ENCODE measurements at regions not wholly inside any gene's neighbourhood (a gene's known extent, or its start where the extent isn't known, plus 50 kb on each side); places are given as distances from the start of the nearest gene placed in this dataset.

DNA sequence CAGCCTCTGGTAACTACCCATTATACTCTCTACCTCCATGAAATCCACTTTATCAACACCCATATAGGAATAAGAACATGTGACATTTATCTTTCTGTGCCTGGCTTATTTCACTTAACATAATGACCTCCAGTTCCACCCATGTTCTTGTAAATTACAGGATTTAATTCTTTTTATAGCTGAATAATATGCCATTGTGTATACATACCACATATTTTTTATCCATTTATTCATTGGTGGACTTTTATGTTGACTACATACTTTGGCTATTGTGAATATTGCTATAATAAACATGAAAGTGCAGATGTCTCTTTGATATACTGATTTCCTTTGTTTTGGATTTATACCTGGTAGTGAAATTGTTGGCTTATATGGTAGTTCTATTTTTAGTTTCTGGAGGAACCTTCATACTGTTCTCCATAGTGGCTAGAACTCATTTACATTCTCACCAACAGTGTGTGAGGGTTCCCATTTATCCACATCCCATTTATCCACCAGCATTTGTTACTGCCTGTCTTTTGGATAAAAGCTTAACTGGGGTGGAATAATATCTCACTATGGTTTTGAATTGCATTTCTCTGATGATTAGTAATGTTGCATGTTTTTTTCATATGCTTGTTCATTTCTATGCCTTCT is 473.4 kb downstream of the TBL1XR1 start:
- Histone ChIP-seq H3K14ac (ENCODE audit: insufficient read depth, low read length) (no peak overlapping the region), H2BK15ac (ENCODE audit: low read depth, low read length) (no peak overlapping the region), H2BK120ac (ENCODE audit: low read depth, low read length, poor library complexity, severe bottlenecking) (no peak overlapping the region), H3K9me3 (ENCODE audit: control insufficient read depth, low read depth, low read length) (no peaks in the 10 kb centered on the region), H3K27me3 (ENCODE audit: insufficient read depth, low read length) (no peaks in the 10 kb centered on the region), H4K20me1 (ENCODE audit: control insufficient read depth, insufficient read depth, insufficient read length) (no peaks in the 10 kb centered on the region), H3K79me1 (ENCODE audit: insufficient read depth, low read depth, low read length, poor library complexity, severe bottlenecking) (no peaks in the 10 kb centered on the region), H3K79me2 (ENCODE audit: insufficient read depth, low read length) (no peaks in the 10 kb centered on the region), H3K4me1 (ENCODE audit: insufficient read depth, low read length) (no peaks in the 10 kb centered on the region), H3T11ph (ENCODE audit: low read length) (no peak overlapping the region), H3K23me2 (ENCODE audit: insufficient read length, low read depth, low read length, poor library complexity, severe bottlenecking) (no peaks in the 10 kb centered on the region), H3K4me2 (ENCODE audit: insufficient read depth, insufficient read length, low read length) (no peak overlapping the region), H3K23ac (ENCODE audit: insufficient read length, low read depth, low read length) (no peak overlapping the region), H2BK5ac (ENCODE audit: insufficient read length, low read length) (no peak overlapping the region), H2AFZ (ENCODE audit: low read length) (no peak overlapping the region), H2BK12ac (ENCODE audit: insufficient read length, low read depth, low read length) (no peak overlapping the region), H4K5ac (ENCODE audit: insufficient read length, low read depth, low read length) (no peak overlapping the region), H3K9ac (ENCODE audit: extremely low read depth, insufficient read length, low read length) (no peak overlapping the region), H4K8ac (replicated peaks; ENCODE audit: insufficient read length, low read depth, low read length) (no peak overlapping the region), H3K4ac (ENCODE audit: low read depth, low read length) (no peak overlapping the region), H4K91ac (ENCODE audit: insufficient read length, low read depth, low read length) (no peak overlapping the region), H3K56ac (ENCODE audit: insufficient read length, low read depth, low read length) (no peak overlapping the region), H2AK5ac (ENCODE audit: insufficient read length, low read length) (no peak overlapping the region), H3K18ac (ENCODE audit: insufficient read length, low read depth, low read length) (no peak overlapping the region), H2BK20ac (ENCODE audit: low read depth, low read length, poor library complexity, severe bottlenecking) (no peak overlapping the region), H3K27ac (ENCODE audit: insufficient read length, low read depth, low read length) (no peak overlapping the region)
- Mint-ChIP-seq H3K27me3 (ENCODE audit: low read depth) (no peaks in the 10 kb centered on the region), H3K27ac (no peak overlapping the region), H3K4me3 (no peak overlapping the region), H3K36me3 (ENCODE audit: insufficient read depth in 1 of 3, low read depth in 3 of 3) (no peaks in the 10 kb centered on the region), H3K9me3 (no peaks in the 10 kb centered on the region), H3K4me1 (no peaks in the 10 kb centered on the region)
- no peak for DNase-seq
- TF ChIP-seq CTCF (conservative IDR thresholded peaks at IDR 0.05) = no peak

Measured in H9 (cell line).